GM12878 (cell line): ENCODE measurements at regions not wholly inside any gene's neighbourhood (a gene's known extent, or its start where the extent isn't known, plus 50 kb on each side); places are given as distances from the start of the nearest gene placed in this dataset.
"Not testable (repeated sequence)": the region's sequence is repeated elsewhere in the genome, so short reads cannot be mapped to it uniquely, and the experiment has no call there.

Experiments used
- ATAC-seq: fragments of 200-7000 bp; cut with Tn5 transposase; 3 replicates; pipeline ENCODE4 v1.9.1; 2020; ENCODE audit warnings: mild to moderate bottlenecking, moderate library complexity
- BruUV-seq: library from RNA; stranded (reverse); fragments of 400-500 nt; replicated peaks from 2 replicates; lab custom pipeline; 2021; lab: Mats Ljungman, UMichigan
- CTCF ChIA-PET: fragments of 300-600 bp; sonication (Branson Sonifier 250); formaldehyde crosslinking; extraction: SDS; loops from one replicate; lab custom pipeline; 2021; ENCODE audit warnings: inconsistent platforms; lab: Yijun Ruan, JAX
- POLR2A ChIA-PET: fragments of 350-600 bp; formaldehyde crosslinking; extraction: SDS; loops from one replicate; lab custom pipeline; 2021; ENCODE audit warnings: inconsistent platforms; lab: Charles Lee
- RAD21 ChIA-PET: fragments of 300-600 bp; sonication (Branson Sonifier 250); formaldehyde crosslinking; loops from one replicate; lab custom pipeline; 2023; ENCODE audit warnings: antibody characterized with exemption; ENCODE audit not compliant: unreplicated experiment; lab: Charles Lee
- SMC1A ChIA-PET: fragments of 300-600 bp; sonication (Branson Sonifier 250); formaldehyde crosslinking; loops from one replicate; lab custom pipeline; 2023; ENCODE audit not compliant: unreplicated experiment, uncharacterized antibody; lab: Charles Lee
- DNase-seq: peaks from one replicate; pipeline ENCODE4 v3.0.0-alpha.2; 2011; ENCODE audit warnings: low read depth, low spot score
- FAIRE-seq: peaks from 3 replicates; lab custom pipeline; 2011; peaks lifted over from hg19 to GRCh38; lab: Jason Lieb, UNC
- H2AFZ ChIP-seq: 2 replicates; pipeline ENCODE4 v1.6.0; 2011; ENCODE audit warnings: low read depth, low read length, control low read depth; ENCODE audit not compliant: control insufficient read depth
- H3K27ac ChIP-seq: 2 replicates; pipeline ENCODE4 v1.5.1; 2011; ENCODE audit warnings: control low read depth; ENCODE audit not compliant: control insufficient read depth, insufficient read depth
- H3K27me3 ChIP-seq, 2 experiments: replicated peaks in 1 of 2; 2 replicates each; pipeline versions ENCODE4 v1.6.0 to v1.6.1; 2011; ENCODE audit warnings: low read length in 1 of 2; ENCODE audit not compliant: control insufficient read depth in 2 of 2, insufficient read depth in 2 of 2
- H3K36me3 ChIP-seq, 2 experiments: 2 replicates each; pipeline ENCODE4 v1.5.1; 2011; ENCODE audit warnings: low read length in 1 of 2; ENCODE audit not compliant: control insufficient read depth in 2 of 2, insufficient read depth in 2 of 2
- H3K4me1 ChIP-seq: 2 replicates; pipeline ENCODE4 v1.6.1; 2011; ENCODE audit warnings: mild to moderate bottlenecking, low read length, moderate library complexity, mixed read lengths; ENCODE audit not compliant: control insufficient read depth, insufficient read depth
- H3K4me2 ChIP-seq: 2 replicates; pipeline ENCODE4 v1.6.0; 2011; ENCODE audit warnings: control low read depth; ENCODE audit not compliant: control insufficient read depth, insufficient read depth
- H3K4me3 ChIP-seq: fragments of 200-600 bp; sonication (generic); 2 replicates; pipeline ENCODE4 v1.5.1; 2016
- H3K79me2 ChIP-seq: 2 replicates; pipeline ENCODE4 v1.6.0; 2011; ENCODE audit warnings: low read length; ENCODE audit not compliant: control insufficient read depth, insufficient read depth
- H3K9ac ChIP-seq: 2 replicates; pipeline ENCODE4 v1.8.0; 2011; ENCODE audit warnings: low read length, control low read depth, mixed read lengths; ENCODE audit not compliant: control insufficient read depth, insufficient read depth
- H3K9me3 ChIP-seq: replicated peaks from 3 replicates; pipeline ENCODE4 v1.5.1; 2011; ENCODE audit warnings: mild to moderate bottlenecking, low read length; ENCODE audit not compliant: control insufficient read depth, insufficient read depth
- H4K20me1 ChIP-seq: 2 replicates; pipeline ENCODE4 v1.6.0; 2011; ENCODE audit not compliant: control insufficient read depth, insufficient read depth
- IKZF2 ChIP-seq, 2 experiments: fragments of 450-650 bp; IDR thresholded peaks; 2 replicates each; pipeline ENCODE4 v1.6.1; 2017; ENCODE audit warnings: mild to moderate bottlenecking in 2 of 2, moderate library complexity in 2 of 2
- MYC ChIP-seq: IDR thresholded peaks from 2 replicates; pipeline ENCODE4 v1.6.1; 2011; ENCODE audit warnings: mild to moderate bottlenecking, low read length, moderate library complexity, inconsistent platforms; ENCODE audit not compliant: insufficient read depth, insufficient replicate concordance, insufficient read length, severe bottlenecking
- PAX8 ChIP-seq: fragments of 450-650 bp; IDR thresholded peaks from 2 replicates; pipeline ENCODE4 v1.6.1; 2017; ENCODE audit warnings: mild to moderate bottlenecking, moderate library complexity
- RELA ChIP-seq: fragments of 450-650 bp; IDR thresholded peaks from 2 replicates; pipeline ENCODE4 v1.8.0; 2014; ENCODE audit warnings: borderline replicate concordance; ENCODE audit not compliant: partially characterized antibody
- SMC3 ChIP-seq: IDR thresholded peaks from 2 replicates; pipeline ENCODE4 v1.6.1; 2011; ENCODE audit warnings: low read length, improper control_type of control experiment, borderline replicate concordance
- SPI1 ChIP-seq: IDR thresholded peaks from 2 replicates; pipeline ENCODE4 v1.6.1; 2011; ENCODE audit warnings: low read depth, mild to moderate bottlenecking, low read length, moderate library complexity, borderline replicate concordance; ENCODE audit not compliant: insufficient read depth
- SREBF1 ChIP-seq: IDR thresholded peaks from 2 replicates; pipeline ENCODE4 v1.6.1; 2012; ENCODE audit warnings: mild to moderate bottlenecking, low read length
- WGBS: methylation state at CpG from one replicate; pipeline ENCODE4 v1.1.6; 2016; ENCODE audit warnings: low lambda C conversion rate; ENCODE audit not compliant: insufficient replicate concordance, insufficient coverage; ENCODE audit errors: missing lambda C conversion rate; 5-methylcytosine and 5-hydroxymethylcytosine counted together
- in situ Hi-C: fragments of 300-500 bp; cut with MboI; formaldehyde crosslinking; loops from 9 replicates; pipeline ENCODE4 v1.14.3; 2018; ENCODE audit warnings: mixed read lengths
- intact Hi-C: fragments of 100-400 bp; cut with micrococcal nuclease; formaldehyde crosslinking; loops from one replicate; pipeline ENCODE4 v1.14.2; 2022; ENCODE audit not compliant: unreplicated experiment

- Histone ChIP-seq H3K27me3 (no peaks in the 10 kb centered on the region), H3K27ac (no peak overlapping the region), H3K4me2 (no peak overlapping the region), H3K79me2 (no peaks in the 10 kb centered on the region), H2AFZ (no peak overlapping the region), H3K4me3 (no peak overlapping the region), H3K4me1 (no peaks in the 10 kb centered on the region)
- FAIRE-seq, result no peak
- ChIA-PET POLR2A (no interaction called here), RAD21 (no interaction called here)
- TF ChIP-seq SMC3 (no peak), PAX8 (no peak), MYC (no peak), IKZF2 (IDR thresholded peaks at IDR 0.05) (no peak), SREBF1 (no peak), SPI1 (no peak), RELA (no peak)
- TF ChIP-seq, all 136 proteins: peak for 0
- Histone ChIP-seq H3K36me3 (no peaks in the 10 kb centered on the region), H3K9ac (no peak overlapping the region), H4K20me1 (no peaks in the 10 kb centered on the region), H3K9me3 (no peaks in the 10 kb centered on the region)
- ChIA-PET SMC1A (no interaction called here), CTCF (no interaction called here)
- in situ Hi-C loops (no loop called here), intact Hi-C loops (no loop called here)
- WGBS, result 47% methylated on average over 13 of the region's 13 CpGs
- DNase-seq, result no peak
- no TSS peak for BruUV-seq
- ATAC-seq, result no peak
Observed at GRCh38 chr14:43786066-43786762, 720.9 kb downstream of the FSCB start.

- BruUV-seq, H3K4me3 ChIP-seq, H3K4me1 ChIP-seq, SMC1A ChIA-PET, H3K27me3 ChIP-seq, DNase-seq, H3K36me3 ChIP-seq, in situ Hi-C loops, H4K20me1 ChIP-seq, H3K9ac ChIP-seq, FAIRE-seq, CTCF ChIA-PET, ATAC-seq, H3K27ac ChIP-seq, RAD21 ChIA-PET, H2AFZ ChIP-seq, H3K79me2 ChIP-seq, H3K9me3 ChIP-seq, H3K4me2 ChIP-seq, intact Hi-C loops: not testable (repeated sequence)
- WGBS, result 49% methylated on average over 8 of the region's 10 CpGs
- POLR2A ChIA-PET, result interaction anchor here (0.6 kb wide), 1 partner anchor 766 kb away, joined by 6 read pairs; no protein-coding TSS in a partner anchor
Observed at GRCh38 chr14:43784432-43784831, 722.7 kb downstream of the FSCB start.
